ENCODE measurements at regions not wholly inside any gene's neighbourhood (a gene's known extent, or its start where the extent isn't known, plus 50 kb on each side); places are given as distances from the start of the nearest gene placed in this dataset.

GRCh38 chr4:10198365-10198764 lies 81.8 kb upstream of the WDR1 start:
- Histone ChIP-seq H3K4me1 (ENCODE audit: control insufficient read depth in 2 of 2, insufficient read depth in 1 of 2, low read depth in 1 of 2, low read length in 2 of 2) (no peaks in the 10 kb centered on the region), H3K14ac (ENCODE audit: low read length) (no peak overlapping the region), H2BK12ac (ENCODE audit: low read length) (no peak overlapping the region), H3K4ac (ENCODE audit: low read length) (no peak overlapping the region), H3K4me2 (ENCODE audit: insufficient read depth, low read length, poor library complexity, severe bottlenecking) (no peak overlapping the region), H2BK15ac (ENCODE audit: low read length) (no peak overlapping the region), H2BK120ac (ENCODE audit: low read depth, low read length) (no peak overlapping the region), H2BK5ac (ENCODE audit: low read length) (no peak overlapping the region), H3K23ac (ENCODE audit: low read depth, low read length, poor library complexity) (no peak overlapping the region), H3K27me3 (ENCODE audit: control insufficient read depth in 3 of 3, insufficient read depth in 3 of 3, low read depth in 1 of 3, low read length in 3 of 3) (no peaks in the 10 kb centered on the region), H3K27ac (replicated peaks; ENCODE audit: low read length) (no peak overlapping the region), H3K4me3 (ENCODE audit: low read length in 2 of 2) (no peak overlapping the region), H2AK5ac (ENCODE audit: low read depth, low read length) (no peak overlapping the region), H4K8ac (ENCODE audit: low read depth, low read length) (no peak overlapping the region), H3K9me3 (replicated peaks in 1 of 2; ENCODE audit: control insufficient read depth in 2 of 2, insufficient read depth in 1 of 2, low read depth in 1 of 2, low read length in 2 of 2) (no peaks in the 10 kb centered on the region), H3K18ac (ENCODE audit: low read length) (no peak overlapping the region), H3K79me1 (ENCODE audit: low read depth, low read length) (no peaks in the 10 kb centered on the region), H3K36me3 (replicated peaks in 1 of 2; ENCODE audit: control insufficient read depth in 2 of 2, insufficient read depth in 2 of 2, low read length in 2 of 2) (no peaks in the 10 kb centered on the region), H2AFZ (ENCODE audit: low read length) (no peak overlapping the region), H3K9ac (ENCODE audit: low read depth, low read length, poor library complexity) (no peak overlapping the region), H4K91ac (ENCODE audit: low read depth, low read length, poor library complexity) (no peak overlapping the region)
- WGBS, 2 donors (ENCODE audit: extremely low coverage in 2 of 2, insufficient read length in 2 of 2, insufficient replicate concordance in 1 of 2): no CpG with 5 or more reads among the region's 6 CpGs
- no peak for DNase-seq (ENCODE audit: low spot score)

GRCh38 chr4:10197952-10198351 lies 81.4 kb upstream of the WDR1 start:
- no peak overlapping the region for H3K18ac ChIP-seq (ENCODE audit: low read length)
- no CpG with 5 or more reads among the region's 7 CpGs for WGBS, 2 donors (ENCODE audit: extremely low coverage in 2 of 2, insufficient read length in 2 of 2, insufficient replicate concordance in 1 of 2)
- no peaks in the 10 kb centered on the region for H3K27me3 ChIP-seq (ENCODE audit: control insufficient read depth in 3 of 3, insufficient read depth in 3 of 3, low read depth in 1 of 3, low read length in 3 of 3)
- no peaks in the 10 kb centered on the region for H3K79me1 ChIP-seq (ENCODE audit: low read depth, low read length)
- no peak overlapping the region for H3K27ac ChIP-seq (replicated peaks; ENCODE audit: low read length)
- no peak overlapping the region for H3K4me3 ChIP-seq (ENCODE audit: low read length in 2 of 2)
- no peak overlapping the region for H4K8ac ChIP-seq (ENCODE audit: low read depth, low read length)
- H2BK120ac ChIP-seq (ENCODE audit: low read depth, low read length): no peak overlapping the region
- H3K23ac ChIP-seq (ENCODE audit: low read depth, low read length, poor library complexity): no peak overlapping the region
- H3K4me1 ChIP-seq (ENCODE audit: control insufficient read depth in 2 of 2, insufficient read depth in 1 of 2, low read depth in 1 of 2, low read length in 2 of 2): no peaks in the 10 kb centered on the region
- no peak overlapping the region for H2BK5ac ChIP-seq (ENCODE audit: low read length)
- H2BK15ac ChIP-seq (ENCODE audit: low read length): no peak overlapping the region
- H3K4me2 ChIP-seq (ENCODE audit: insufficient read depth, low read length, poor library complexity, severe bottlenecking): no peak overlapping the region
- H2AFZ ChIP-seq (ENCODE audit: low read length): no peak overlapping the region
- no peak overlapping the region for H2BK12ac ChIP-seq (ENCODE audit: low read length)
- no peak overlapping the region for H2AK5ac ChIP-seq (ENCODE audit: low read depth, low read length)
- H4K91ac ChIP-seq (ENCODE audit: low read depth, low read length, poor library complexity): no peak overlapping the region
- H3K4ac ChIP-seq (ENCODE audit: low read length): no peak overlapping the region
- H3K9ac ChIP-seq (ENCODE audit: low read depth, low read length, poor library complexity): no peak overlapping the region
- H3K14ac ChIP-seq (ENCODE audit: low read length): no peak overlapping the region
- no peaks in the 10 kb centered on the region for H3K36me3 ChIP-seq (replicated peaks in 1 of 2; ENCODE audit: control insufficient read depth in 2 of 2, insufficient read depth in 2 of 2, low read length in 2 of 2)
- no peak for DNase-seq (ENCODE audit: low spot score)
- no peaks in the 10 kb centered on the region for H3K9me3 ChIP-seq (replicated peaks in 1 of 2; ENCODE audit: control insufficient read depth in 2 of 2, insufficient read depth in 1 of 2, low read depth in 1 of 2, low read length in 2 of 2)

GRCh38 chr4:10196191-10196590 lies 79.6 kb upstream of the WDR1 start:
- Histone ChIP-seq H3K27me3 (ENCODE audit: control insufficient read depth in 3 of 3, insufficient read depth in 3 of 3, low read depth in 1 of 3, low read length in 3 of 3) (no peaks in the 10 kb centered on the region), H3K9ac (ENCODE audit: low read depth, low read length, poor library complexity) (no peak overlapping the region), H3K23ac (ENCODE audit: low read depth, low read length, poor library complexity) (no peak overlapping the region), H3K27ac (replicated peaks; ENCODE audit: low read length) (no peak overlapping the region), H4K8ac (ENCODE audit: low read depth, low read length) (no peak overlapping the region), H2BK15ac (ENCODE audit: low read length) (no peak overlapping the region), H2BK12ac (ENCODE audit: low read length) (no peak overlapping the region), H3K14ac (ENCODE audit: low read length) (no peak overlapping the region), H3K36me3 (replicated peaks in 1 of 2; ENCODE audit: control insufficient read depth in 2 of 2, insufficient read depth in 2 of 2, low read length in 2 of 2) (no peaks in the 10 kb centered on the region), H2BK120ac (ENCODE audit: low read depth, low read length) (no peak overlapping the region), H3K4ac (ENCODE audit: low read length) (no peak overlapping the region), H2AK5ac (ENCODE audit: low read depth, low read length) (no peak overlapping the region), H2BK5ac (ENCODE audit: low read length) (no peak overlapping the region), H2AFZ (ENCODE audit: low read length) (no peak overlapping the region), H3K79me1 (ENCODE audit: low read depth, low read length) (no peaks in the 10 kb centered on the region), H3K4me3 (ENCODE audit: low read length in 2 of 2) (no peak overlapping the region), H4K91ac (ENCODE audit: low read depth, low read length, poor library complexity) (no peak overlapping the region), H3K18ac (ENCODE audit: low read length) (no peak overlapping the region), H3K4me2 (ENCODE audit: insufficient read depth, low read length, poor library complexity, severe bottlenecking) (no peak overlapping the region), H3K9me3 (replicated peaks in 1 of 2; ENCODE audit: control insufficient read depth in 2 of 2, insufficient read depth in 1 of 2, low read depth in 1 of 2, low read length in 2 of 2) (no peaks in the 10 kb centered on the region), H3K4me1 (ENCODE audit: control insufficient read depth in 2 of 2, insufficient read depth in 1 of 2, low read depth in 1 of 2, low read length in 2 of 2) (no peaks in the 10 kb centered on the region)
- DNase-seq (ENCODE audit: low spot score): no peak
- WGBS, 2 donors (ENCODE audit: extremely low coverage in 2 of 2, insufficient read length in 2 of 2, insufficient replicate concordance in 1 of 2): no CpG with 5 or more reads among the region's 1 CpG

GRCh38 chr4:10192331-10192730 lies 75.7 kb upstream of the WDR1 start:
- no CpG with 5 or more reads among the region's 3 CpGs for WGBS, 2 donors (ENCODE audit: extremely low coverage in 2 of 2, insufficient read length in 2 of 2, insufficient replicate concordance in 1 of 2)
- no peak overlapping the region for H2BK5ac ChIP-seq (ENCODE audit: low read length)
- no peak overlapping the region for H3K4me2 ChIP-seq (ENCODE audit: insufficient read depth, low read length, poor library complexity, severe bottlenecking)
- H2AFZ ChIP-seq (ENCODE audit: low read length): no peak overlapping the region
- H4K8ac ChIP-seq (ENCODE audit: low read depth, low read length): no peak overlapping the region
- H3K36me3 ChIP-seq (replicated peaks in 1 of 2; ENCODE audit: control insufficient read depth in 2 of 2, insufficient read depth in 2 of 2, low read length in 2 of 2): no peaks in the 10 kb centered on the region
- H3K18ac ChIP-seq (ENCODE audit: low read length): no peak overlapping the region
- no peak overlapping the region for H4K91ac ChIP-seq (ENCODE audit: low read depth, low read length, poor library complexity)
- DNase-seq (ENCODE audit: low spot score): no peak
- H2AK5ac ChIP-seq (ENCODE audit: low read depth, low read length): no peak overlapping the region
- H3K27ac ChIP-seq (replicated peaks; ENCODE audit: low read length): no peak overlapping the region
- peaks cover 0 to 1% of the 10 kb centered on the region in 2 donors for H3K9me3 ChIP-seq (replicated peaks in 1 of 2; ENCODE audit: control insufficient read depth in 2 of 2, insufficient read depth in 1 of 2, low read depth in 1 of 2, low read length in 2 of 2)
- no peaks in the 10 kb centered on the region for H3K4me1 ChIP-seq (ENCODE audit: control insufficient read depth in 2 of 2, insufficient read depth in 1 of 2, low read depth in 1 of 2, low read length in 2 of 2)
- no peak overlapping the region for H3K4me3 ChIP-seq (ENCODE audit: low read length in 2 of 2)
- H3K23ac ChIP-seq (ENCODE audit: low read depth, low read length, poor library complexity): no peak overlapping the region
- H3K4ac ChIP-seq (ENCODE audit: low read length): no peak overlapping the region
- no peak overlapping the region for H2BK15ac ChIP-seq (ENCODE audit: low read length)
- H3K9ac ChIP-seq (ENCODE audit: low read depth, low read length, poor library complexity): no peak overlapping the region
- no peak overlapping the region for H3K14ac ChIP-seq (ENCODE audit: low read length)
- H2BK120ac ChIP-seq (ENCODE audit: low read depth, low read length): no peak overlapping the region
- H3K27me3 ChIP-seq (ENCODE audit: control insufficient read depth in 3 of 3, insufficient read depth in 3 of 3, low read depth in 1 of 3, low read length in 3 of 3): no peaks in the 10 kb centered on the region
- H3K79me1 ChIP-seq (ENCODE audit: low read depth, low read length): no peaks in the 10 kb centered on the region
- H2BK12ac ChIP-seq (ENCODE audit: low read length): no peak overlapping the region
